ENCODE measurements at regions not wholly inside any gene's neighbourhood (a gene's known extent, or its start where the extent isn't known, plus 50 kb on each side); places are given as distances from the start of the nearest gene placed in this dataset.

DNA sequence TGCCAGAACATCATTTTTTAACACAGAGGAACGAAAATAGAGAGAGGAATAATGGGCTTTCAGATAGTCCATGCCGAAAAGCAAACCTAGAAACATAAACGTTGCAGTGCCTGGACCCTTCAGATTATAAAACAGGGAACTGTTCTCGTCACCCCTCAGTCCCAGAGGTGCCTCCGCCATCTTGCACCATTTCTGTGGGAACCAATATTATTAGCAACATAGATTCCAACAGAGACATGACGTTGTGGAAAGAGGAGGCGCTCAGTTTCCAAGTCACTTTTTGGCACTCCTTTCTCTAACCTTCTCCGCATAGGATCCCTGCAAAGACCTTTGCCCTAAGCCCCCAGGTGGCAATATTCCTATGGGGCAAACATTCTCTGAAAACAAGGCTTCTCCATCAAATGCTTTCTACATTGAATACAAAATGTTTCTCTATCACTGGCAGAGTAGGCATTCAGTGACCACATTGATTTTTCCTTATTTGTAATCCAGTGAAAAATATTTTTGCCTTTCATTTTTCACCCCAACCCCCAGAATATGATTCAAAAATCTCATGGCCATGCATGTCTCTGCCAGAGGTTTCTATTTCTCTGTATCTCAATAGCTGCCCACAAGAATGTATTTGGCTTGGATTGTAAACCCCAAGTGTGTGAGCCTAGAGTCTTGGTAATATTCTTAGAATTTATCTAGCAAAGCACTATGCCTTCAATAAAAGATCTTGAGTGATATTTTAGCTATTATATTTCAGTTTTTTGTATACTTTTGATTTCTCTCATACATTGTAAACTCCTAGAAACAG is 500.8 kb upstream of the WWC1 start:
- DNase-seq (ENCODE audit: low spot score), result no peak

GRCh38 chr5:167792514-167792913 is 498.9 kb upstream of the WWC1 start:
- no peak for DNase-seq (ENCODE audit: low spot score)

DNA sequence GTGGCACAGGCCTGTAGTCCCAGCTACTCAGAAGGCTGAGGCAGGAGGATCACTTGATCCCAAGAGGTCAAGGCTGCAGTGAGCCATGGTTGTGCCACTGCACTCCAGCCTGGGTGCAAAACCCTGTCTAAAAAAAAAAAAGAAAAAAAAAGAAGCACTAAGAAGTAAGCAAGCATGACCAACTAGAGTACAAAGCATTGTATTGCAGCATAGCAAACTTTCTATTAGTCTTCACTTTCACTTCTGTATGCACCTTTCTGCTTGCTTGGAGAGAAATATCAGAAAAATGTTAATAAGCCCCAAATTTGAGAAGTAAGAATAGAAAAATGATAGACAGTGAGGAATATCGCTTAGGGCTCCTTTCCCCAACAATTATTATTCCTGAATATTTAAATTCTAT is 497.7 kb upstream of the WWC1 start:
- no peak for DNase-seq (ENCODE audit: low spot score)

DNA sequence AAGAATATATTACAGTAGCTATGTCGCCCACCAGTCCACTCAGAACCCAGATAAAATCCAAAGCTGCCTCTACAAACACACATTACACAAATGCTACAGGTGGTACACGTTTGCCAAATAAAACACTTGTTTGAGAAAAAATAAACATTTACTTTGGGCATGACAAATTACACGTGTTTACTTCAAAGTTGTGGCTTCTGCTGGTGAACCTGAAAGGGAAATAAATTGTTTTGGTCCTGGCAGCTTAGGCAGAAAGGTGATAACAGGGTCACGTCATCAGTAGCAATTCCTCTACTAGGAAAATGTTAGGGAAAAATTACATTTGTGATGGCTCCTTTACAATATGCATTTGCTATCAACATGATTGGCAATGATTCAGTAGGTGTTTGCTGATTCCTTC is 497.3 kb upstream of the WWC1 start:
- no peak for DNase-seq (ENCODE audit: low spot score)

DNA sequence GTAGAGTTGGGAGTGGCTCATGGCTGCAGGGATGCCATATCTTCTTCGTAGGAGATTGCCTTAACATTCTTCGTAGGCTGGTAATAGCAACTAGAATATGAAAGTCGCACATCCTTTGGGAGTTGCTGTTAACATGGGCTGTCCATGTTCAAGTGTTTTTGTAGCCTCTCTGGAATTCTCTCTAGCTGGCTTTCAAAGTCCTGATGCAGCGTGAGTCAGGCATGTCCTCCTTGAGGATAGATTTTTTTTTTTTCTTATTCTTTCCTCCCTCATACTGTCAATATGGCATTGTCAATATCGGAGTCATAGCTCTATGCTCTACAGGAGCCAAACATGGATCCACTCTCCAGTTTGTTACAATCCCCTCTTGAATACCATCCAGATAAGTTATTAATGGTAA is 494.8 kb upstream of the WWC1 start:
- no peak for DNase-seq (ENCODE audit: low spot score)

DNA sequence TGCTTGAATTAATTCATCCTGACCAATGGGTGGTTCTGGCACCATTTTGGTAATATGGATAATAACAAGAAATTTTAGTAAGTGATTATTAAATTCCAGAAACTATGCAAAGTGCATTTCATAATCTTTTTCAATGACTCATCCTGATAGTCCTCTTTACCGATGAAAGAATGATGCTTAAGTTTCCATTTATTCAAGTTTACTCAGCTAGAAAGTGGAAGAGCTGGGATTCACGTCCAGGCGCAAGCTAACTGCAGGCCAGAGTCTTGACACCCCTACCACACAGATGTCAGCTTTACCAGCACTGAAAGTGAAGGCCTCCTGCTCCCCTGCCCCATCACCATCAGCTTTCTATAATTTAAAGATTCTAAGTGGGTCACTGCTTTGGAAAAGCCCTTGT is 493.5 kb upstream of the WWC1 start:
- no peak for DNase-seq (ENCODE audit: low spot score)

GRCh38 chr5:167798448-167798847 is 493.0 kb upstream of the WWC1 start:
- DNase-seq (ENCODE audit: low spot score), result no peak

DNA sequence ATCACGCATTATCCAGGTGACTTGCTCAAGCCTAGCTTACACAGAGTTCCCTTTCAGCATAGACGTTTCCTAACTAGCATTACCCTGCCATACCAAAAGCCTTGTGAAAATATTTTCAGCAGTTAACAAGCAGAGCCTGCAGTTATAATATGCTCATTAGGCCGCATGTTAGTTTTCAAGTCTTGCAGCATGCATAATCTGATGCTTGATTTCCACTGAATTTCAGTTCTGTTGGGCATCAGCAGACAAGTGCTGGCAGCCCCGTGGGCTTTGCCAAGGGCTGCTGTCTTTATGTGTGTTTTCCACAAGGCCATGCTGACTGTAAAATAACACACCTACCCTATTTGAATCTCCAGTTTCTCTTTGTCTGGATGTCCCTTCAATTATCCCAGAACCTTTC is 491.0 kb upstream of the WWC1 start:
- no peak for DNase-seq (ENCODE audit: low spot score)

DNA sequence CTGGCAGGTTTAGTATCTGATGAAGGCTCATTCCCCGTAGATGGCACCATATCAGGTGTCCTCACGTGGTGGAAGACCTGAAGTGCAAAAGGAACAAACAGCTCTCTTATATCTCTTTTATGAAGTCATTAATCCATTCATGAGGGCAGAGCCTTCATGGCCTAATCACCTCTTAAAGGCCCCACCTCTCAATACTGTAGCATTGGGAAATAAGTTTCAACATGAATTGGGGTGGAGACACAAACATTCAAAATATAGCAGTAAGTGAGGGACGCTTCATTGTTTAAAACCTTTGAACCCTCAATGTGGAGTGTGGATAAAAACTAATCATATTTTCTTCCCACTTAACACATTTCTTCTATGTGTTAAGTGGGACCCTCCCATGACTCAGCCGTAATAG is 489.4 kb upstream of the WWC1 start:
- no peak for DNase-seq (ENCODE audit: low spot score)

- DNase-seq (ENCODE audit: low spot score), result no peak
These were observed 488.6 kb upstream of the WWC1 start for GRCh38 chr5:167802755-167803431.

- no peak for DNase-seq (ENCODE audit: low spot score)
These were observed 486.8 kb upstream of the WWC1 start for GRCh38 chr5:167804512-167805220.

DNA sequence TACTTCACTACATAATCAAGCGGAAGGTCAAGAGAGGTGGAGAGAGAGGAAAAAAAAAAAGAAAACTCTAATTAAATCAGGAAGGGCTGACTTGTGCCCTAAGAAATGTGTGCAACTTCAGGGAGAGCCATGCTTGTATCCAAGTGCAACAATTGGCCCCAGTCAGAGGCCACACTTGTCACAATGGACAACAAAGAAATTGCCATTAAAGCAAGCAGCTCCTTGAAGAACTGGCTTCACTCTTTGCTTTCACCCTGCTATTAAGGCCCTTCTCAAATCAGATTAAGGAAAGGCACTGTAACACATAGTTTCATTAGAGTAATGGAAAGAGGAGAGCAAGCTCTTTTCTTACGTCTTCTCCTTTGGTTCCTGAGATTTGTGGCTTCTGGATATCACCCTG is 480.9 kb upstream of the WWC1 start:
- DNase-seq (ENCODE audit: low spot score), result no peak

DNA sequence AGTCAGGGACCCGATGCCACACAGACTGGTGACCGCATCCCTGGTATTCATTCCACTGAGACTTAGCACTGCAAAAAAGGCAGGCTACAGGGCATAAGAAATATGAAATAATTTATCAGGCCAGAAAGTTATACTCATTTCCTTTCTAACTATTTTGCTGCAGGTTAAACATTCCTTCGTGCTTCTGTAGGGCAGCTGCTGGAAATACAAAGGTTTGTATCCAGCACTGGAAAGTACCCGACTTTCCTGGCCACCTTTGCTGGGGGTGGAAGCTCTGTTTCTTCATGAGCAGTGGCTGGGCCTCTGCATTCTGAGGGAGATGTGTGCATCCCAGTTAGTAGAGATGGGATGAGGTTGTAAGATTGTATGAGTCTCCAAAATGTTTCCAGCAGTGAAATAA is 478.6 kb upstream of the WWC1 start:
- DNase-seq (ENCODE audit: low spot score), result no peak

DNA sequence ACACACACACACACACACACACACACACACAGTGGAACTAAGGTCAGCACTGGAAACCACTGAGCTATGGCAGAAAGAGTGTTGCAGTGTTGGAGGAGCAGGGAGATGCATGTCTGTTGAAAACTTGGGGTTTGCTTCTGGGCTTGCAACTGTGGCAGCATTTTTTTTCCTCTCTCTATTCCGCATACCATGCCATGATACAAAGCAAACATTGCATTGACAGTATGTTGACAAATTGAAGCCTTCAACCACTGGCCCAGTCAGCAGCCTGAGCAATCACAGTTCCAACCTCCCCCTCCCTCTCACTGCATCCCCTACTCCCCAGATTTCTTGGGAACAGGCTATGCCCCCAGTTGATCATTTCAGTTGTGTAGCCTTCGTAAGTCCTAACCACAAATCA is 478.1 kb upstream of the WWC1 start:
- DNase-seq (ENCODE audit: low spot score), result no peak

GRCh38 chr5:167814040-167814439 is 477.4 kb upstream of the WWC1 start:
- no peak for DNase-seq (ENCODE audit: low spot score)

DNA sequence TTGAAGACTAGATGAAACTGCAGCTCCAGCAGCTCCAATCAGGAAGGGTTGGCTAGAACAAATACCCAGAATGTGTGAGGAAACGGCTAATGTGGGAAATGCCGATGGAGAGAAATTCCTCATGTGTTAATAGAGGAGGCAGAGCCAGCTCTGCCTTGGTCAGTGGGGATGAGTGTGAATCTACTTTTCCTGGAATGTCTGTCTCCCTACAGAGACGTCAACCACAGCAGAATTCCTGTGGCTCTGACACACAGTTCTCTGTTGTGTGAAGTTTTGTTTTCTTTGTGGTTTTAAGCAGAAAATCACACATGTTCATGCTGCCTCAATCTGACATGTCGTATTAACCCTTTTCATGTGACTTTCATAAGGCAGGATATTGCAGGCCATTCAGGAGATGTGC is 476.6 kb upstream of the WWC1 start:
- peak; percentile 8 for DNase-seq (ENCODE audit: low spot score)

DNA sequence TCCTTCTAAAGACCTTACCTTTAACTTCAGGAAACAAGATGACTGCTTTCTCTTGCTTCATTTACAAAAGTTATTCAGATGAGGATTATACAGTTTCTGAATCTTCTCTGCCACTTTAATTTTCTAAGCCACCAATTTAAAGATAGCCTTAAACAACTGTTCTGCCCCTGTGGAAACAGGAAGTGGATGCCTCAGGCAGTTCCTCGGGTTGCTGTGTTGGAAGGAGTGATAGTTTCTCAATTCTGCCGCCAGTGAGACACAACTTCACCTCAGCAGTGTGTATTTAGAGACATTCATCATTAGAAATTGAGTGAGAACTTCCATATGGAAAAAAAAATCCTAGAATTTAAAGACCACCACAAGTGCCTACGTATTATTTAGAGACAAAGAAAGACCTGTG is 475.1 kb upstream of the WWC1 start:
- DNase-seq (ENCODE audit: low spot score), result no peak

DNA sequence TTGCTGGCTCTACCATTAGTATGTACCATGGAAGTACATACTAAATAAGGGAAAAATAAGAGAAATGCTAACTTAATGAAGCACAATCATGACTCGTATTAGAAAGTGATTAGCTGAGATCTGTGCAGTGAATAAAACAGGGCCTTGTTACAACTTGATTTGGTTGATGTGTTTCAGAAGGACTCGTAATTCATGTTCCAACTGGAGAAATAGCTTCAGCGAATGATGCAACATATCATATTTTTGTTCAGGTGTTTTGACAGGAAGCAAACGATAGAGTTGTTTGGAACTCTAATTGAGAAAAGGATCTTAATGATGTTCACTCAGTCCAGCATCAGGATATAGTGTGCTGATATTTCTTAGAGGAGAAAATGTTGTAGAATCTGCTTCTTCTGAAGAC is 474.6 kb upstream of the WWC1 start:
- DNase-seq (ENCODE audit: low spot score), result no peak

DNA sequence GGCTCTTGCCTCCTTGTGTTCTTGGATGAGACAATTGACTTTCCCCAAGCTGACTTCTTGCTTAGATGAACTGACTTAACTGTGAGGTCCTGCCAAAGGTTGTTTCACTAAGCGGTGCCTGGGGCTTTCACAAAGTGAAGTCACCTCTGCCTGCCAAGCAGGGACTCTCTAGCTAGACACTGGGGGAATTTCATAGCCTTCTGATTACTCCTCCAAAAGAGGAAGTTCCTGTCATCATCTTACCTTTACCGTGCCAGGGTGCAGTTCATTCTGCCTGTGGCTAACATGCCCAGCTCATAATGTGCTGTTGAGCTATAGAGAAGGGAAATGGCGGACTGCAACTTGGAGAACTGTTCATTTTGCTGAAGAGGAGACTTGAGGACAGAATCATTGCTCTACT is 472.0 kb upstream of the WWC1 start:
- no peak for DNase-seq (ENCODE audit: low spot score)

DNA sequence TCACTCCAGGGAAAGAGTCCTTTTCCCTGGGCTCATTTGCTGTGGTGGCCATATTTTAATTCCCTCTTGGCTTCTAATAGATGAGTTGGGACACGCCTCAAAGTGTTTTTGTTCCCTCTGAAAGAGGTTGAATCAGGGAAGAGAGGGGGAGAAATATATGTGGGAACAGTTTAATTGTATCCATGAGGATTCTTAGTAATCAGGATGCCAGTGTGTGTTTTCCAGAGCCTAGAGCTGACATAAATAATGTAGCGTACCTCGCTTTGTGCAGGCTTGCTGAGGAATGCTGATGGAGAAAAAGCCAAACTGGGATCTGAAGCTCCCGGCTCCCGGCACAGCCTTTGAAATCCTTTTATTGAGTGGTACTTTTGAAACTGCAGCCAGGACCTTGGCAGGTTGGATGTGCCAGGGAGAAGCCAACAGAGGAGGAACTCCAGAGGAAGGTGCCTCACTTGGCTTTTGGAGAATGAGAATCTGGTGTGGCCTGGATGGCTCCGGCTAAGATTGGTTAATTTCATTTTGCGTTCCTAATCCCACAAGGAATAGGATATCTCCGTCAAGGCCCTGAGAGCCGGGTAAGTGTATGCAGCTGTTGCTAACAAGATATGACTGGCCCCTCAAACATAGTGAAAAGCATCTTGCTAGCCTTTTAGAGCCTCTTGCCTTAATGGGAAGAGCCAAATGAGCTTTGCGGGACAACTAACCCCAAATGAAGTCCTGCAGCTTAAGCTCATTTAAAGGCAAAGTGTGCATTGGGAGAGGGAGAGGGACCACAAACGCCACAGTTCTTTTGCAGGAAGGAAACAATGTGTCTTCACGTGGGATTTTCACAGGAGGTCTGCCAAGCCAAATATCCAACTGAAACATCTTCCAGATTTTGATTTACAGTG is 471.1 kb upstream of the WWC1 start:
- no peak for DNase-seq (ENCODE audit: low spot score)

DNA sequence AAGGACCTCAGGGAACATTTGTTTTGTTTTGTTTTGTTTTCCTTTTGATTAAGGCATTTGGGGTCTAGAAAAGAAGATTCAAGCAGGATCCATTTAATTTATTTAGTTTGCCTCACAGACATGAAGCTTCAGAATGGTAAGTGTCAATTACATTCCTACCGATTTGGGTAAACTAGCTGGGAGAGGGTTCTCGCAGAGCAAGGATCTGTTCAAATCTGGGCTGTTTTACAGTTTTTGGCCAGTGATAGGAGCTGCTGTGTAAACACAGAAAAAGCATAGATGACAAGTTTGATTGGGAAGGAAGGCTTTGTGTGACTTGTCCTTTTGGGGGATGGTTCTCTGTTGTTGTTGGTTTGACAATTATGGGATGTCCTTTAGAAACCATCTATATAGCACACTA is 470.3 kb upstream of the WWC1 start:
- no peak for DNase-seq (ENCODE audit: low spot score)

- no peak for DNase-seq (ENCODE audit: low spot score)
These were observed 469.8 kb upstream of the WWC1 start for GRCh38 chr5:167821669-167822068.
